Suprapubic skin (tissue), 4 donors: ENCODE measurements at regions not wholly inside any gene's neighbourhood (a gene's known extent, or its start where the extent isn't known, plus 50 kb on each side); places are given as distances from the start of the nearest gene placed in this dataset.
"Not testable (repeated sequence)": the region's sequence is repeated elsewhere in the genome, so short reads cannot be mapped to it uniquely, and the experiment has no call there.

ENCODE experiments used
- DNase-seq, 2 donors: peaks; one replicate each; pipeline ENCODE4 v3.0.0-alpha.2; 2019; ENCODE audit warnings: low spot score in 2 of 2
- H3K27ac ChIP-seq: fragments of 200-600 bp; sonication (generic); one replicate; pipeline ENCODE4 v1.5.1; 2019
- H3K27me3 ChIP-seq: fragments of 200-600 bp; sonication (generic); one replicate; pipeline ENCODE4 v1.5.1; 2019
- H3K36me3 ChIP-seq: fragments of 200-600 bp; sonication (generic); one replicate; pipeline ENCODE4 v1.5.1; 2019
- H3K4me1 ChIP-seq: fragments of 200-600 bp; sonication (generic); one replicate; pipeline ENCODE4 v1.5.1; 2019
- H3K4me3 ChIP-seq: fragments of 200-600 bp; sonication (generic); one replicate; pipeline ENCODE4 v1.5.1; 2019; ENCODE audit warnings: mild to moderate bottlenecking
- H3K9me3 ChIP-seq: fragments of 200-600 bp; sonication (generic); one replicate; pipeline ENCODE4 v1.5.1; 2019
- CTCF ChIP-seq, 2 donors: fragments of 200-600 bp in 1 of 2; fragments of 450-650 bp in 1 of 2; sonication (generic) in 1 of 2; IDR thresholded peaks; one replicate each; pipeline ENCODE4 v1.5.1; 2016 to 2019; ENCODE audit warnings: antibody characterized with exemption in 2 of 2, mild to moderate bottlenecking in 1 of 2, moderate library complexity in 1 of 2
- EP300 ChIP-seq: sonication (generic); formaldehyde crosslinking; IDR thresholded peaks from one replicate; pipeline ENCODE4 v1.6.1; 2017; ENCODE audit warnings: antibody characterized with exemption
- POLR2A ChIP-seq, 2 donors: fragments of 450-650 bp; IDR thresholded peaks; one replicate each; pipeline ENCODE4 v1.6.1; 2017; ENCODE audit warnings: antibody characterized with exemption in 2 of 2, mild to moderate bottlenecking in 2 of 2, moderate library complexity in 2 of 2
- POLR2AphosphoS5 ChIP-seq, 3 donors: sonication (generic); formaldehyde crosslinking; IDR thresholded peaks; one replicate each; pipeline ENCODE4 v1.6.1; 2017; ENCODE audit warnings: antibody characterized with exemption in 3 of 3
- WGBS: methylation state at CpG from one replicate; pipeline ENCODE4 v1.1.5; 2018; 5-methylcytosine and 5-hydroxymethylcytosine counted together

- Histone ChIP-seq H3K9me3 (no peaks in the 10 kb centered on the region), H3K36me3 (no peaks in the 10 kb centered on the region), H3K4me1 (peaks cover 11% of the 10 kb centered on the region), H3K27ac (peak overlapping the region; percentile 74), H3K27me3 (no peaks in the 10 kb centered on the region), H3K4me3 (no peak overlapping the region)
- TF ChIP-seq EP300 (no peak), POLR2AphosphoS5 (IDR thresholded peaks at IDR 0.05) (no peak), CTCF (IDR thresholded peaks at IDR 0.05) (no peak), POLR2A (IDR thresholded peaks at IDR 0.05) (no peak)
- DNase-seq, result no peak
- 56% methylated on average over 3 of the region's 3 CpGs for WGBS
Measured at GRCh38 chr3:40938591-40938990, 260.7 kb upstream of the CTNNB1 start.

- H3K9me3 ChIP-seq, result no peaks in the 10 kb centered on the region
- H3K36me3 ChIP-seq, result no peaks in the 10 kb centered on the region
- H3K27me3 ChIP-seq, result no peaks in the 10 kb centered on the region
- WGBS, result 40% methylated on average over 4 of the region's 4 CpGs
- peak overlapping the region; percentile 74 for H3K27ac ChIP-seq
- no peak for TF ChIP-seq EP300
- no peak for TF ChIP-seq POLR2AphosphoS5 (IDR thresholded peaks at IDR 0.05)
- no peak for TF ChIP-seq CTCF (IDR thresholded peaks at IDR 0.05)
- no peak for TF ChIP-seq POLR2A (IDR thresholded peaks at IDR 0.05)
- H3K4me3 ChIP-seq, result no peak overlapping the region
- H3K4me1 ChIP-seq, result peaks cover 11% of the 10 kb centered on the region
- no peak for DNase-seq
Measured at GRCh38 chr3:40939030-40939740, 260.1 kb upstream of the CTNNB1 start.

GRCh38 chr3:40939741-40940130 lies 259.6 kb upstream of the CTNNB1 start:
- Histone ChIP-seq H3K4me1 (peaks cover 11% of the 10 kb centered on the region), H3K4me3 (no peak overlapping the region), H3K27ac (peak overlapping the region; percentile 74), H3K9me3 (no peaks in the 10 kb centered on the region), H3K36me3 (no peaks in the 10 kb centered on the region), H3K27me3 (no peaks in the 10 kb centered on the region)
- WGBS, result 51% methylated on average over 4 of the region's 4 CpGs
- no peak for DNase-seq
- TF ChIP-seq POLR2AphosphoS5 (IDR thresholded peaks at IDR 0.05) (no peak), EP300 (no peak), POLR2A (IDR thresholded peaks at IDR 0.05) (no peak), CTCF (IDR thresholded peaks at IDR 0.05) (no peak)

- H3K4me3 ChIP-seq, result no peak overlapping the region
- 92% methylated on average over 2 of the region's 2 CpGs for WGBS
Measured at GRCh38 chr3:40940651-40941050, 258.7 kb upstream of the CTNNB1 start.

GRCh38 chr3:40947022-40947421 lies 252.3 kb upstream of the CTNNB1 start:
- WGBS, result 88% methylated on average over 3 of the region's 3 CpGs
- not testable (repeated sequence) for H3K27me3 ChIP-seq, H3K4me1 ChIP-seq, H3K9me3 ChIP-seq, DNase-seq, H3K27ac ChIP-seq, H3K36me3 ChIP-seq, H3K4me3 ChIP-seq

More at GRCh38 chr3:40940651-40941050, 258.7 kb upstream of the CTNNB1 start:
- H3K4me1 ChIP-seq, result peaks cover 11% of the 10 kb centered on the region
- H3K36me3 ChIP-seq, result no peaks in the 10 kb centered on the region
- no peak overlapping the region for H3K27ac ChIP-seq
- no peaks in the 10 kb centered on the region for H3K9me3 ChIP-seq
- TF ChIP-seq POLR2AphosphoS5 (IDR thresholded peaks at IDR 0.05) (no peak), CTCF (IDR thresholded peaks at IDR 0.05) (no peak), POLR2A (IDR thresholded peaks at IDR 0.05) (no peak), EP300 (no peak)
- no peaks in the 10 kb centered on the region for H3K27me3 ChIP-seq
- no peak for DNase-seq

- not testable (repeated sequence) for H3K27me3 ChIP-seq, H3K4me3 ChIP-seq, H3K27ac ChIP-seq, DNase-seq, H3K36me3 ChIP-seq, H3K9me3 ChIP-seq, H3K4me1 ChIP-seq
- WGBS, result 86% methylated on average over 3 of the region's 3 CpGs
Measured at GRCh38 chr3:40949347-40949746, 250.0 kb upstream of the CTNNB1 start.
